ENCODE measurements at regions not wholly inside any gene's neighbourhood (a gene's known extent, or its start where the extent isn't known, plus 50 kb on each side); places are given as distances from the start of the nearest gene placed in this dataset.

DNA sequence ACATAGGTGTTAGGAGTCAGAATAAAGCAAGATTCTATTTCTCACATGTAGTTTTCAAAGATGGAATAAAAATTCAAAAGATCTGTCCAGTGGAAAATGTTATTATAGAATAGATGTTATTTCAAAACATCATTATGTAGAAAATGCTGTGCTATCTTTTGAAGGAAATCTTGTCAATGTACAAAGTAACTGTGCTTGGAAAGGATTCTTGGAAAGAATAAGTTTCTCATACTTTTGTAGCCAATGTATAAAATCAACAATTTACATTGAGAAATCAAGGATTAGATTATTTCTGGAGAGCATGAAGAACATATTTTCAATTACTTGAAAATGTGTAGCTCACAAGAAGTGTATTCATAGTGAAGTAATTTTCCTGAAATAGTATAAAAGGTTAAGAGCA is 532.5 kb upstream of the MGAT4C start:
- H3K4me3 ChIP-seq (ENCODE audit: low read length) = no peak overlapping the region
- no peak overlapping the region for H3K27ac ChIP-seq (ENCODE audit: low read depth in 1 of 2, low read length in 2 of 2)
- no peak for DNase-seq
- POLR2A ChIA-PET = no interaction called here
- no peaks in the 10 kb centered on the region for H3K27me3 ChIP-seq (ENCODE audit: control insufficient read depth in 1 of 2, insufficient read depth in 2 of 2, low read length in 2 of 2)
- intact Hi-C loops (cut with DNase I, micrococcal nuclease) = no loop called here
- no peak for ATAC-seq (ENCODE audit: poor library complexity)
- peaks cover 0 to 5% of the 10 kb centered on the region in 2 experiments for H3K9me3 ChIP-seq (ENCODE audit: control insufficient read depth in 1 of 2, insufficient read depth in 1 of 2, low read length in 2 of 2)
- H3K36me3 ChIP-seq (ENCODE audit: insufficient read depth, low read length) = no peaks in the 10 kb centered on the region
- no peak overlapping the region for H3K4me3 Mint-ChIP-seq
- no peak overlapping the region for H3K27ac Mint-ChIP-seq
- H3K4me1 ChIP-seq (ENCODE audit: insufficient read depth, low read length) = no peaks in the 10 kb centered on the region
- CTCF ChIA-PET = no interaction called here
- H3K27me3 Mint-ChIP-seq = no peaks in the 10 kb centered on the region
- TF ChIP-seq, protein P1, sequence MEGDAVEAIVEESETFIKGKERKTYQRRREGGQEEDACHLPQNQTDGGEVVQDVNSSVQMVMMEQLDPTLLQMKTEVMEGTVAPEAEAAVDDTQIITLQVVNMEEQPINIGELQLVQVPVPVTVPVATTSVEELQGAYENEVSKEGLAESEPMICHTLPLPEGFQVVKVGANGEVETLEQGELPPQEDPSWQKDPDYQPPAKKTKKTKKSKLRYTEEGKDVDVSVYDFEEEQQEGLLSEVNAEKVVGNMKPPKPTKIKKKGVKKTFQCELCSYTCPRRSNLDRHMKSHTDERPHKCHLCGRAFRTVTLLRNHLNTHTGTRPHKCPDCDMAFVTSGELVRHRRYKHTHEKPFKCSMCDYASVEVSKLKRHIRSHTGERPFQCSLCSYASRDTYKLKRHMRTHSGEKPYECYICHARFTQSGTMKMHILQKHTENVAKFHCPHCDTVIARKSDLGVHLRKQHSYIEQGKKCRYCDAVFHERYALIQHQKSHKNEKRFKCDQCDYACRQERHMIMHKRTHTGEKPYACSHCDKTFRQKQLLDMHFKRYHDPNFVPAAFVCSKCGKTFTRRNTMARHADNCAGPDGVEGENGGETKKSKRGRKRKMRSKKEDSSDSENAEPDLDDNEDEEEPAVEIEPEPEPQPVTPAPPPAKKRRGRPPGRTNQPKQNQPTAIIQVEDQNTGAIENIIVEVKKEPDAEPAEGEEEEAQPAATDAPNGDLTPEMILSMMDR (IDR thresholded peaks at IDR 0.05) = no peak
- H3K9me3 Mint-ChIP-seq = no peaks in the 10 kb centered on the region
- H3K36me3 Mint-ChIP-seq (ENCODE audit: low read depth) = no peaks in the 10 kb centered on the region
- H3K4me1 Mint-ChIP-seq (ENCODE audit: low read depth) = no peaks in the 10 kb centered on the region

DNA sequence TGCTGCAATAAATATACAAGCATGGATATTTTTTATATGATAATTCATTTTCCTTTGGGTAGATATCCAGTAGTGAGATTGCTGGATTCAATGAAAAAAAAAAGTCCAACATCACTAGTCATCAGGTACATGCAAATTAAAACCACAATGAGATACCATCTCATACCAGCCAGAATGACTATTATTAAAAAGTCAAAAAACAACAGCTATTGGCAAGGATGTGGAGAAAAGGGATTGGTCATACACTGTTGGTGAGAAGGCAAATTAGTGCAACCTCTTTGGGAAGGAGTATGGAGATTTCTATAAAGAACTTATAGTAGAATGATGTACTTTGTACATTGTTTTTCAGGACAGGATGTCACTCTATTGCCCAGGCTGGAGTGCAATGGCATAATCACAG is 531.2 kb upstream of the MGAT4C start:
- Histone ChIP-seq H3K36me3 (ENCODE audit: insufficient read depth, low read length) (no peaks in the 10 kb centered on the region), H3K4me3 (ENCODE audit: low read length) (no peak overlapping the region), H3K27me3 (ENCODE audit: control insufficient read depth in 1 of 2, insufficient read depth in 2 of 2, low read length in 2 of 2) (no peaks in the 10 kb centered on the region), H3K4me1 (ENCODE audit: insufficient read depth, low read length) (no peaks in the 10 kb centered on the region), H3K9me3 (ENCODE audit: control insufficient read depth in 1 of 2, insufficient read depth in 1 of 2, low read length in 2 of 2) (peaks cover 0 to under 1% of the 10 kb centered on the region in 2 experiments), H3K27ac (ENCODE audit: low read depth in 1 of 2, low read length in 2 of 2) (no peak overlapping the region)
- DNase-seq = no peak
- H3K9me3 Mint-ChIP-seq = no peaks in the 10 kb centered on the region
- H3K4me1 Mint-ChIP-seq (ENCODE audit: low read depth) = no peaks in the 10 kb centered on the region
- no peak overlapping the region for H3K4me3 Mint-ChIP-seq
- no peaks in the 10 kb centered on the region for H3K27me3 Mint-ChIP-seq
- intact Hi-C loops (cut with DNase I, micrococcal nuclease) = no loop called here
- ChIA-PET CTCF (no interaction called here), POLR2A (no interaction called here)
- no peak for ATAC-seq (ENCODE audit: poor library complexity)
- H3K27ac Mint-ChIP-seq = no peak overlapping the region
- TF ChIP-seq, protein P1 (IDR thresholded peaks at IDR 0.05) = no peak
- H3K36me3 Mint-ChIP-seq (ENCODE audit: low read depth) = no peaks in the 10 kb centered on the region

DNA sequence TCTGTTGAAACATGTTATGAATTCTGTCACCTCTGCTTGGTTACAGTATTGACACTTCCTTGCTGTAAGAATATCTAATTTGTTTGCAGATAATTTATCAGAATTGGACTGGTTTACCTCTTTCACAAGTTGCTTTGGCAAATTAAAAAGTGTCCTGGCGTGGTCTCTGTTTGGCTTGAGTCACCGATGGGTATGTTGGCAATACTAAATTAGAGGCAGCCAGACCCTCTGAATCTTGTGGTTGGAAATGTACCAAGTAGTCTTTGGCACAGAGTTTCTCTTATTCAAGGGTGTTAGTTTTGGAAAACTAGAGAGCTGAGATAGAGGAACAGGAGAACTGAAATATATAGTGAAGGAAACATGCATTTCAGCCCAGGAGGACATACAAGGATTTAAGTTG is 521.1 kb upstream of the MGAT4C start:
- Histone ChIP-seq H3K36me3 (ENCODE audit: insufficient read depth, low read length) (no peaks in the 10 kb centered on the region), H3K4me1 (ENCODE audit: insufficient read depth, low read length) (no peaks in the 10 kb centered on the region), H3K9me3 (ENCODE audit: control insufficient read depth in 1 of 2, insufficient read depth in 1 of 2, low read length in 2 of 2) (peaks cover 0 to 11% of the 10 kb centered on the region in 2 experiments), H3K27me3 (ENCODE audit: control insufficient read depth in 1 of 2, insufficient read depth in 2 of 2, low read length in 2 of 2) (no peaks in the 10 kb centered on the region), H3K27ac (ENCODE audit: low read depth in 1 of 2, low read length in 2 of 2) (no peak overlapping the region), H3K4me3 (ENCODE audit: low read length) (no peak overlapping the region)
- H3K36me3 Mint-ChIP-seq (ENCODE audit: low read depth) = no peaks in the 10 kb centered on the region
- no peak overlapping the region for H3K27ac Mint-ChIP-seq
- no peak overlapping the region for H3K4me3 Mint-ChIP-seq
- ATAC-seq (ENCODE audit: poor library complexity) = no peak
- ChIA-PET POLR2A (no interaction called here), CTCF (no interaction called here)
- TF ChIP-seq, protein P1 (IDR thresholded peaks at IDR 0.05) = no peak
- peaks cover 11% of the 10 kb centered on the region for H3K9me3 Mint-ChIP-seq
- no peak for DNase-seq
- intact Hi-C loops (cut with DNase I, micrococcal nuclease) = no loop called here
- H3K27me3 Mint-ChIP-seq = no peaks in the 10 kb centered on the region
- H3K4me1 Mint-ChIP-seq (ENCODE audit: low read depth) = no peaks in the 10 kb centered on the region

Data from CD4-positive, alpha-beta T cell (primary cell).